ENCODE measurements at regions not wholly inside any gene's neighbourhood (a gene's known extent, or its start where the extent isn't known, plus 50 kb on each side); places are given as distances from the start of the nearest gene placed in this dataset.
A peak's percentile ranks its signal among the peaks of the same experiment; 100 is the strongest.

DNA sequence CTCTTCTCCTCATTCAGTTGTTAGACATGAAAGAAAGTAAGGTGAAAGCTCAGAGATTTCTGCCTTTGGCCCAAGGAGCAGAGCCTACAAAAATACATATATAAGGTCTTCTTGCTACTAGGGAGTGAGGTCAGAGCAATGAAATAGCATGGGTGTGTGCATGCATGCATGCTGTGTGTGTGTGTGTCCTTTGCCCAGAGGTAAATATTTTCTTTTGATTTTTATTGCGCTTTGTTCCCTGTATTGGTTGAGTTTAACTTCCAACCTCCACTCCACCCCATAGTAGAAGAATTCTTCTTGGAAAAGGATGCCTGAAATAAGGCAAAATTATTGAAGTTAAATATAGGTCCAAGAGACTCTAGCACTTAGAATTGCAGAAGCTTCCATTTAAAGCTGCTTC lies 248.0 kb upstream of the PTGER4 start:
- Mint-ChIP-seq H3K4me3 (ENCODE audit: unreplicated experiment) (no peak overlapping the region), H3K27me3 (ENCODE audit: insufficient read depth, unreplicated experiment) (no peaks in the 10 kb centered on the region), H3K27ac (ENCODE audit: low read depth, unreplicated experiment) (no peak overlapping the region), H3K4me1 (ENCODE audit: insufficient read depth, unreplicated experiment) (peaks cover 19% of the 10 kb centered on the region), H3K36me3 (ENCODE audit: insufficient read depth, unreplicated experiment) (no peaks in the 10 kb centered on the region), H3K9me3 (ENCODE audit: unreplicated experiment) (no peaks in the 10 kb centered on the region)
- POLR2A ChIA-PET: interaction anchor here (0.7 to 5.3 kb wide), 4 partner anchors 17 to 248 kb away, joined by 3 to 48 read pairs (median 4); partner anchors contain the start of gene PTGER4
- DNase-seq (ENCODE audit: unreplicated experiment): no peak
- intact Hi-C loops (cut with micrococcal nuclease): no loop called here
- CTCF ChIA-PET: interaction anchor here (0.8 to 1.3 kb wide), 2 partner anchors 25 to 483 kb away, joined by 3 read pairs; no protein-coding TSS in a partner anchor
- TF ChIP-seq, protein P1, sequence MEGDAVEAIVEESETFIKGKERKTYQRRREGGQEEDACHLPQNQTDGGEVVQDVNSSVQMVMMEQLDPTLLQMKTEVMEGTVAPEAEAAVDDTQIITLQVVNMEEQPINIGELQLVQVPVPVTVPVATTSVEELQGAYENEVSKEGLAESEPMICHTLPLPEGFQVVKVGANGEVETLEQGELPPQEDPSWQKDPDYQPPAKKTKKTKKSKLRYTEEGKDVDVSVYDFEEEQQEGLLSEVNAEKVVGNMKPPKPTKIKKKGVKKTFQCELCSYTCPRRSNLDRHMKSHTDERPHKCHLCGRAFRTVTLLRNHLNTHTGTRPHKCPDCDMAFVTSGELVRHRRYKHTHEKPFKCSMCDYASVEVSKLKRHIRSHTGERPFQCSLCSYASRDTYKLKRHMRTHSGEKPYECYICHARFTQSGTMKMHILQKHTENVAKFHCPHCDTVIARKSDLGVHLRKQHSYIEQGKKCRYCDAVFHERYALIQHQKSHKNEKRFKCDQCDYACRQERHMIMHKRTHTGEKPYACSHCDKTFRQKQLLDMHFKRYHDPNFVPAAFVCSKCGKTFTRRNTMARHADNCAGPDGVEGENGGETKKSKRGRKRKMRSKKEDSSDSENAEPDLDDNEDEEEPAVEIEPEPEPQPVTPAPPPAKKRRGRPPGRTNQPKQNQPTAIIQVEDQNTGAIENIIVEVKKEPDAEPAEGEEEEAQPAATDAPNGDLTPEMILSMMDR (IDR thresholded peaks at IDR 0.05; ENCODE audit: unreplicated experiment): no peak
- BruUV-seq (replicated peaks): no TSS peak

DNA sequence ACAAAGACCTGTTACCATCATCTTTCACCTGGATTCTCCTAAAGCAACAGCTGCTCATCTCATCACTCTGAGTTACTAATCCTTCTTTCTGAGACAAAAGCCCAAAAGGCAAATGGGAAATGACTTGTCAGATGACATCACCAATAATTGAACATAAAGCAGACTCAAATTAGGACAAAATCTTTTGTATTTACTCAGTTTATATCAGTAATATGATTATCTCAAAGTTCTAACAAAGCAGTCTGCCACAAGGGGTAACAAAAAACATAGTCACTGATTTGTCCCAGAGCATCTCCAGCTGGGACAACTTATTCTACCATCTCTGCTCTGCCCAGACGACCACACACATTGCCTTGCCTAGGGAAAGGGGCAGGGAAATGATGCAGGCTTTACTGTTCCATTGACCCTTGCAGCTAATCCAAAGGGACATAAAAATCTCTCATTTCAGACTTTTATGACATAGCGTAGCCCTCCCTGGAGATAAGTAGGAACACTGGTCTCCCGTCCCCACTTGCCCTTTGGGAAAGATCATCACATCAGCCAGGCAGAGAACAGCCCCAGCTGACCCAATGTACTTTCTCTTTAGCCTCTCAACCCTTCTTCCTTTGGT lies 249.5 kb upstream of the PTGER4 start:
- no peaks in the 10 kb centered on the region for H3K27me3 Mint-ChIP-seq (ENCODE audit: insufficient read depth, unreplicated experiment)
- no peak overlapping the region for H3K4me3 Mint-ChIP-seq (ENCODE audit: unreplicated experiment)
- CTCF ChIA-PET: interaction anchor here (0.6 to 1.3 kb wide), 5 partner anchors 15 to 163 kb away, joined by 3 read pairs; no protein-coding TSS in a partner anchor
- DNase-seq (ENCODE audit: unreplicated experiment): no peak
- POLR2A ChIA-PET: interaction anchor here (1.2 to 5.3 kb wide), 5 partner anchors 9 to 250 kb away, joined by 3 to 48 read pairs (median 4); partner anchors contain the start of gene PTGER4
- intact Hi-C loops (cut with micrococcal nuclease): no loop called here
- peaks cover 2% of the 10 kb centered on the region for H3K36me3 Mint-ChIP-seq (ENCODE audit: insufficient read depth, unreplicated experiment)
- TF ChIP-seq, protein P1 (IDR thresholded peaks at IDR 0.05; ENCODE audit: unreplicated experiment): no peak
- no peak overlapping the region for H3K27ac Mint-ChIP-seq (ENCODE audit: low read depth, unreplicated experiment)
- peaks cover 8% of the 10 kb centered on the region for H3K9me3 Mint-ChIP-seq (ENCODE audit: unreplicated experiment)
- BruUV-seq (replicated peaks): no TSS peak
- H3K4me1 Mint-ChIP-seq (ENCODE audit: insufficient read depth, unreplicated experiment): peaks cover 19% of the 10 kb centered on the region

DNA sequence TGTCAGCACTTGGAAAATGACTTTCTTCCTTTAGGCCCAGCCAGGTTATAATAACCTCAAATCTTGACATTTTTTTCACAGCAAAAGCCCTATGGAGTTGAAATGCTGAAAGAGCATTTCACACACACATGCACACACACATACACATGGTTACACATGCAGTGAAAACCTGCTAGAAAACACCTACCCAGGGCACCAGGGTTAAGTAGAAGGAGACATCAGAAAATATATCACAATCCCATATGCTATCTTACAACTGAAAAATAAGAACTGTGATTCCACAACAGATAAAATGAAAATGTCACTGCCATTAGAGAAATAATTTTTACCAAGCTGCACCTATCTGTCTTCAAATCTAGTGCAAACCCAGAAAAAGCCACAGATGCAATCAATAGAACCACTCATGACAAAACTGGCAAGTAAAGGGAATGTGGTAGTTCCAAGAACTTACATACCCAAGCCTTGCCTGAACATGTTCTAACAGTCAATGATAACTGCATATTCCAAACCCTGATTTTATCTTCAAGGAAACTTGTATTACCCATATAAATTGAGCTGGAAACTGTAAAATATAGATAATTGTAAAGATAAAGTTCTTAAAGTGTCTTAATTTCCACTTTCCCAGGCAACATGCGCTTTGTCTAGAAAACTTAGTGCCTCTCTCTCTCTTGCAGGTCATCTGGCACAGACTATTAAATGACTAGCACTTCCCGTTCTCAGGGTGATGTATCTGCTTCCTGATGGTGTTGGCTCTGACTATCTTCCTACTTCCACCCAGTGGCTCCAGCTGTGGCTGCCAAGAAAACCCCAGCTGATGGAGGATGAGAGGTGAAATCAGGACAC lies 250.2 kb upstream of the PTGER4 start:
- ChIA-PET CTCF (interaction anchor here (0.5 to 1.0 kb wide), 5 partner anchors 13 to 207 kb away, joined by 3 read pairs; no protein-coding TSS in a partner anchor), POLR2A (interaction anchor here (0.7 to 5.3 kb wide), 5 partner anchors 10 to 260 kb away, joined by 3 to 48 read pairs (median 4); no protein-coding TSS in a partner anchor)
- no TSS peak for BruUV-seq (replicated peaks)
- H3K36me3 Mint-ChIP-seq (ENCODE audit: insufficient read depth, unreplicated experiment): peaks cover 7% of the 10 kb centered on the region
- intact Hi-C loops (cut with micrococcal nuclease): no loop called here
- TF ChIP-seq, protein P1 (IDR thresholded peaks at IDR 0.05; ENCODE audit: unreplicated experiment): no peak
- peaks cover 8% of the 10 kb centered on the region for H3K9me3 Mint-ChIP-seq (ENCODE audit: unreplicated experiment)
- peak; percentile 59 for DNase-seq (ENCODE audit: unreplicated experiment)
- peaks cover 19% of the 10 kb centered on the region for H3K4me1 Mint-ChIP-seq (ENCODE audit: insufficient read depth, unreplicated experiment)
- H3K27me3 Mint-ChIP-seq (ENCODE audit: insufficient read depth, unreplicated experiment): no peaks in the 10 kb centered on the region
- H3K4me3 Mint-ChIP-seq (ENCODE audit: unreplicated experiment): no peak overlapping the region
- no peak overlapping the region for H3K27ac Mint-ChIP-seq (ENCODE audit: low read depth, unreplicated experiment)

DNA sequence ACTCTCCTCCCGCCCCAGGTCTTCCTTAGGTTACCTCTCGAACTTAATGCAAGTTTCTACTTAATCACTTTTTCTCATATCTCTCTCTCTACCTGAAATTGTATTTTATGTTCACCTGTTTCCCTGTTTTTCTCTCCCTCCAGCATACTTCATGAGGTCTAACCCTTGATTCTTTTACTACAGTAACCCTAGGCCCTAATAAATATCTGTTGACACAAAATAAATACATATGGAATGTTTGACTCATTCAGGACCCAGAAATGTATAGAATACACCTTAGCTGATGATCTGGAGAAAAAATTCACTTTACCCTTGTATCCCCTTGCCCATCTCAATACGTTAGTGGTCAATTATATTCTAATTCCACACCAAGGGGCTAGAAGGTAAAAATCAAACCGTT lies 250.9 kb upstream of the PTGER4 start:
- Mint-ChIP-seq H3K9me3 (ENCODE audit: unreplicated experiment) (peaks cover 8% of the 10 kb centered on the region), H3K4me1 (ENCODE audit: insufficient read depth, unreplicated experiment) (peaks cover 19% of the 10 kb centered on the region), H3K4me3 (ENCODE audit: unreplicated experiment) (no peak overlapping the region), H3K27me3 (ENCODE audit: insufficient read depth, unreplicated experiment) (no peaks in the 10 kb centered on the region), H3K36me3 (ENCODE audit: insufficient read depth, unreplicated experiment) (peaks cover 7% of the 10 kb centered on the region), H3K27ac (ENCODE audit: low read depth, unreplicated experiment) (no peak overlapping the region)
- ChIA-PET POLR2A (interaction anchor here (0.7 to 5.3 kb wide), 3 partner anchors 17 to 260 kb away, joined by 3 to 48 read pairs (median 9); no protein-coding TSS in a partner anchor), CTCF (interaction anchor here (1.0 kb wide), 1 partner anchor 7 kb away, joined by 3 read pairs; no protein-coding TSS in a partner anchor)
- no TSS peak for BruUV-seq (replicated peaks)
- intact Hi-C loops (cut with micrococcal nuclease): no loop called here
- no peak for DNase-seq (ENCODE audit: unreplicated experiment)
- TF ChIP-seq, protein P1 (IDR thresholded peaks at IDR 0.05; ENCODE audit: unreplicated experiment): no peak

All from MCF 10A (cell line).